ENCODE measurements at regions not wholly inside any gene's neighbourhood (a gene's known extent, or its start where the extent isn't known, plus 50 kb on each side); places are given as distances from the start of the nearest gene placed in this dataset.
"Not testable (repeated sequence)": the region's sequence is repeated elsewhere in the genome, so short reads cannot be mapped to it uniquely, and the experiment has no call there.

GRCh38 chr9:102398205-102398604 is 596.9 kb upstream of the CYLC2 start:
- H3K27ac ChIP-seq = no peak overlapping the region
- H3K4me1 ChIP-seq (replicated peaks in 1 of 2) = no peaks in the 10 kb centered on the region
- DNase-seq = no peak
- H3K4me3 ChIP-seq = no peak overlapping the region
- H3K9me3 ChIP-seq (replicated peaks in 1 of 3) = no peaks in the 10 kb centered on the region
- no peaks in the 10 kb centered on the region for H3K27me3 ChIP-seq
- intact Hi-C loops (cut with DNase I) = no loop called here
- TF ChIP-seq POLR2A (IDR thresholded peaks at IDR 0.05) (no peak), CTCF (IDR thresholded peaks at IDR 0.05) (no peak)
- H3K36me3 ChIP-seq (replicated peaks in 1 of 2) = no peaks in the 10 kb centered on the region

GRCh38 chr9:102385620-102386019 is 609.5 kb upstream of the CYLC2 start:
- H3K9me3 ChIP-seq (replicated peaks in 1 of 3); DNase-seq; H3K4me1 ChIP-seq (replicated peaks in 1 of 2); H3K27me3 ChIP-seq; H3K36me3 ChIP-seq (replicated peaks in 1 of 2); H3K27ac ChIP-seq; H3K4me3 ChIP-seq; intact Hi-C loops (cut with DNase I): not testable (repeated sequence)
- WGBS, 4 donors = 79 to 90% (median 87%) methylated on average over 2 of the region's 2 CpGs

GRCh38 chr9:102362470-102363132 is 624.2 kb upstream of the GRIN3A start:
- intact Hi-C loops (cut with DNase I) = no loop called here
- Histone ChIP-seq H3K27ac (no peak overlapping the region), H3K27me3 (no peaks in the 10 kb centered on the region), H3K9me3 (replicated peaks in 1 of 3) (no peaks in the 10 kb centered on the region), H3K4me3 (no peak overlapping the region), H3K36me3 (replicated peaks in 1 of 2) (no peaks in the 10 kb centered on the region), H3K4me1 (replicated peaks in 1 of 2) (no peaks in the 10 kb centered on the region)
- WGBS, 4 donors = 40 to 49% (median 49%) methylated on average over 6 of the region's 6 CpGs
- DNase-seq = no peak
- TF ChIP-seq POLR2A (IDR thresholded peaks at IDR 0.05) = no peak
- TF ChIP-seq CTCF (IDR thresholded peaks at IDR 0.05) = no peak

GRCh38 chr9:102360846-102361245 is 622.4 kb upstream of the GRIN3A start:
- H3K9me3 ChIP-seq (replicated peaks in 1 of 3) = no peaks in the 10 kb centered on the region
- no peaks in the 10 kb centered on the region for H3K27me3 ChIP-seq
- H3K27ac ChIP-seq = no peak overlapping the region
- H3K4me1 ChIP-seq (replicated peaks in 1 of 2) = no peaks in the 10 kb centered on the region
- intact Hi-C loops (cut with DNase I) = no loop called here
- no peaks in the 10 kb centered on the region for H3K36me3 ChIP-seq (replicated peaks in 1 of 2)
- DNase-seq = no peak
- 78 to 87% (median 79%) methylated on average over 1 of the region's 1 CpG for WGBS, 4 donors
- no peak for TF ChIP-seq CTCF (IDR thresholded peaks at IDR 0.05)
- no peak for TF ChIP-seq POLR2A (IDR thresholded peaks at IDR 0.05)
- H3K4me3 ChIP-seq = no peak overlapping the region

- H3K27me3 ChIP-seq = no peaks in the 10 kb centered on the region
- WGBS, 4 donors = 70 to 79% (median 74%) methylated on average over 5 of the region's 5 CpGs
- H3K4me1 ChIP-seq (replicated peaks in 1 of 2) = no peaks in the 10 kb centered on the region
- no peaks in the 10 kb centered on the region for H3K9me3 ChIP-seq (replicated peaks in 1 of 3)
- no peak for TF ChIP-seq POLR2A (IDR thresholded peaks at IDR 0.05)
- no peak for TF ChIP-seq CTCF (IDR thresholded peaks at IDR 0.05)
- H3K36me3 ChIP-seq (replicated peaks in 1 of 2) = no peaks in the 10 kb centered on the region
- H3K27ac ChIP-seq = no peak overlapping the region
- H3K4me3 ChIP-seq = no peak overlapping the region
- no peak for DNase-seq
- intact Hi-C loops (cut with DNase I) = no loop called here
Measured at GRCh38 chr9:102355982-102356381, 617.5 kb upstream of the GRIN3A start.
